ENCODE measurements at regions not wholly inside any gene's neighbourhood (a gene's known extent, or its start where the extent isn't known, plus 50 kb on each side); places are given as distances from the start of the nearest gene placed in this dataset.
"Not testable (repeated sequence)": the region's sequence is repeated elsewhere in the genome, so short reads cannot be mapped to it uniquely, and the experiment has no call there.

DNA sequence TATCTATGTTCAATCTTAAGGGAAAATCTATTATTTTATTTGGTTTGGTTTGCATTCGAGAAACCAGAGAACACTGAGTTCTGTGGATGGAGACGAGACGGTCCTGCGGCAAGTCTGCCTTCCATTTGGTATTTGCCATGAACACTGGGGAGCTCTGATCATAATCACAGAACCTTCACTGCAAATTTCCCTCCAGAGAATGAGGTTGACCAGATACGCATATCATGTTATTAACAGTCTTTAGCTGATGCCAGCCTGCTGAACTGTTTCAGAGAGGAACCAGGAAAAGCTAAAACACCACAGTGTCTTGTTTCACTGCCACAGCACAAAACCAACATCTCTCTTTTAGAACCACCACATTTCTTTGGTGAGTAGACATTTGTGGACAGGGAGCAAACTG is 269.4 kb upstream of the AGAP1 start:
- H3K36me3 Mint-ChIP-seq (ENCODE audit: low read depth), result no peaks in the 10 kb centered on the region
- H3K27ac Mint-ChIP-seq, result no peak overlapping the region
- H3K4me1 Mint-ChIP-seq, result peaks cover 7% of the 10 kb centered on the region
- no peak for TF ChIP-seq CTCF (IDR thresholded peaks at IDR 0.05; ENCODE audit: unreplicated experiment in 3 of 3)
- H3K4me3 Mint-ChIP-seq, result no peak overlapping the region
- no peaks in the 10 kb centered on the region for H3K9me3 Mint-ChIP-seq
- peaks cover 16% of the 10 kb centered on the region for H3K27me3 Mint-ChIP-seq (ENCODE audit: low read depth)

GRCh38 chr2:235225261-235225660 is 268.6 kb upstream of the AGAP1 start:
- peaks cover 13% of the 10 kb centered on the region for H3K27me3 Mint-ChIP-seq (ENCODE audit: low read depth)
- no peaks in the 10 kb centered on the region for H3K36me3 Mint-ChIP-seq (ENCODE audit: low read depth)
- peaks cover 12% of the 10 kb centered on the region for H3K4me1 Mint-ChIP-seq
- no peaks in the 10 kb centered on the region for H3K9me3 Mint-ChIP-seq
- no peak for TF ChIP-seq CTCF (IDR thresholded peaks at IDR 0.05; ENCODE audit: unreplicated experiment in 3 of 3)
- H3K27ac Mint-ChIP-seq, result no peak overlapping the region
- no peak overlapping the region for H3K4me3 Mint-ChIP-seq

- TF ChIP-seq CTCF (IDR thresholded peaks at IDR 0.05; ENCODE audit: unreplicated experiment in 3 of 3), result no peak
- Mint-ChIP-seq H3K36me3 (ENCODE audit: low read depth) (no peaks in the 10 kb centered on the region), H3K27ac (peak overlapping the region in 1 of 3 experiments; percentile 29), H3K4me1 (peaks cover 30% of the 10 kb centered on the region), H3K27me3 (ENCODE audit: low read depth) (peaks cover 13% of the 10 kb centered on the region), H3K9me3 (no peaks in the 10 kb centered on the region), H3K4me3 (no peak overlapping the region)
These were observed 266.3 kb upstream of the AGAP1 start for GRCh38 chr2:235227590-235227989.

GRCh38 chr2:235228422-235228821 is 265.4 kb upstream of the AGAP1 start:
- H3K4me3 Mint-ChIP-seq, result not testable (repeated sequence)

GRCh38 chr2:235229236-235229635 is 264.6 kb upstream of the AGAP1 start:
- peaks cover 43% of the 10 kb centered on the region for H3K4me1 Mint-ChIP-seq
- no peaks in the 10 kb centered on the region for H3K36me3 Mint-ChIP-seq (ENCODE audit: low read depth)
- H3K9me3 Mint-ChIP-seq, result no peaks in the 10 kb centered on the region
- TF ChIP-seq CTCF (IDR thresholded peaks at IDR 0.05; ENCODE audit: unreplicated experiment in 3 of 3), result no peak
- H3K4me3 Mint-ChIP-seq, result no peak overlapping the region
- no peak overlapping the region for H3K27ac Mint-ChIP-seq
- peaks cover 17% of the 10 kb centered on the region for H3K27me3 Mint-ChIP-seq (ENCODE audit: low read depth)

More at GRCh38 chr2:235228422-235228821, 265.4 kb upstream of the AGAP1 start:
- H3K9me3 Mint-ChIP-seq; H3K36me3 Mint-ChIP-seq (ENCODE audit: low read depth); H3K27ac Mint-ChIP-seq: not testable (repeated sequence)
- Mint-ChIP-seq H3K4me1 (peaks cover 38% of the 10 kb centered on the region), H3K27me3 (ENCODE audit: low read depth) (peaks cover 17% of the 10 kb centered on the region)

- TF ChIP-seq CTCF (IDR thresholded peaks at IDR 0.05; ENCODE audit: unreplicated experiment in 3 of 3), result no peak
- Mint-ChIP-seq H3K27ac (peak overlapping the region in 1 of 3 experiments; percentile 45), H3K36me3 (ENCODE audit: low read depth) (no peaks in the 10 kb centered on the region)
These were observed 262.8 kb upstream of the AGAP1 start for GRCh38 chr2:235230821-235231601.

More at GRCh38 chr2:235230821-235231601, 262.8 kb upstream of the AGAP1 start:
- Mint-ChIP-seq H3K4me1 (peaks cover 54% of the 10 kb centered on the region), H3K9me3 (no peaks in the 10 kb centered on the region), H3K27me3 (ENCODE audit: low read depth) (peaks cover 13% of the 10 kb centered on the region), H3K4me3 (peak overlapping the region in 1 of 3 experiments; percentile 11)

Data from nephron (organoid).